ENCODE measurements at regions not wholly inside any gene's neighbourhood (a gene's known extent, or its start where the extent isn't known, plus 50 kb on each side); places are given as distances from the start of the nearest gene placed in this dataset.
"Not testable (repeated sequence)": the region's sequence is repeated elsewhere in the genome, so short reads cannot be mapped to it uniquely, and the experiment has no call there.

GRCh38 chrX:120726294-120726693 lies 96.4 kb upstream of the C1GALT1C1 start:
- no peak for DNase-seq
- H3K4me3 ChIP-seq = no peak overlapping the region
- no peaks in the 10 kb centered on the region for H3K4me1 ChIP-seq (ENCODE audit: insufficient read depth)
- intact Hi-C loops (cut with DNase I) = no loop called here
- H3K9me3 ChIP-seq = no peaks in the 10 kb centered on the region
- no peaks in the 10 kb centered on the region for H3K27me3 ChIP-seq
- TF ChIP-seq POLR2A (IDR thresholded peaks at IDR 0.05) = no peak
- no peak for TF ChIP-seq EP300 (IDR thresholded peaks at IDR 0.05)
- no peak for TF ChIP-seq CTCF (IDR thresholded peaks at IDR 0.05)
- 31 to 40% (median 36%) methylated on average over 2 of the region's 2 CpGs for WGBS, 3 donors
- H3K27ac ChIP-seq = no peak overlapping the region
- H3K36me3 ChIP-seq = no peaks in the 10 kb centered on the region

GRCh38 chrX:120725874-120726273 lies 96.0 kb upstream of the C1GALT1C1 start:
- Histone ChIP-seq H3K27me3 (no peaks in the 10 kb centered on the region), H3K9me3 (no peaks in the 10 kb centered on the region), H3K36me3 (no peaks in the 10 kb centered on the region), H3K4me1 (ENCODE audit: insufficient read depth) (no peaks in the 10 kb centered on the region), H3K27ac (no peak overlapping the region), H3K4me3 (no peak overlapping the region)
- TF ChIP-seq CTCF (IDR thresholded peaks at IDR 0.05) (no peak), EP300 (IDR thresholded peaks at IDR 0.05) (no peak), POLR2A (IDR thresholded peaks at IDR 0.05) (no peak)
- intact Hi-C loops (cut with DNase I) = no loop called here
- 61 to 76% (median 65%) methylated on average over 1 of the region's 1 CpG for WGBS, 3 donors
- DNase-seq = no peak

- intact Hi-C loops (cut with DNase I) = no loop called here
- no peak overlapping the region for H3K4me3 ChIP-seq
- DNase-seq = no peak
- no peaks in the 10 kb centered on the region for H3K9me3 ChIP-seq
- TF ChIP-seq CTCF (IDR thresholded peaks at IDR 0.05) (no peak), POLR2A (IDR thresholded peaks at IDR 0.05) (no peak), EP300 (IDR thresholded peaks at IDR 0.05) (no peak)
- WGBS, 3 donors = 57 to 69% (median 65%) methylated on average over 2 of the region's 2 CpGs
- no peaks in the 10 kb centered on the region for H3K36me3 ChIP-seq
- no peak overlapping the region for H3K27ac ChIP-seq
- H3K27me3 ChIP-seq = no peaks in the 10 kb centered on the region
- H3K4me1 ChIP-seq (ENCODE audit: insufficient read depth) = no peaks in the 10 kb centered on the region
Measured at GRCh38 chrX:120719622-120720021, 89.8 kb upstream of the C1GALT1C1 start.

- no peaks in the 10 kb centered on the region for H3K27me3 ChIP-seq
- intact Hi-C loops (cut with DNase I) = no loop called here
- no peak overlapping the region for H3K27ac ChIP-seq
- TF ChIP-seq CTCF (IDR thresholded peaks at IDR 0.05) (no peak), POLR2A (IDR thresholded peaks at IDR 0.05) (no peak), EP300 (IDR thresholded peaks at IDR 0.05) (no peak)
- no peaks in the 10 kb centered on the region for H3K4me1 ChIP-seq (ENCODE audit: insufficient read depth)
- H3K36me3 ChIP-seq = no peaks in the 10 kb centered on the region
- H3K9me3 ChIP-seq = no peaks in the 10 kb centered on the region
- no peak for DNase-seq
- no peak overlapping the region for H3K4me3 ChIP-seq
- WGBS, 3 donors = 91 to 94% (median 93%) methylated on average over 2 of the region's 2 CpGs
Measured at GRCh38 chrX:120718969-120719368, 89.1 kb upstream of the C1GALT1C1 start.

GRCh38 chrX:120702337-120702736 lies 72.5 kb upstream of the C1GALT1C1 start:
- H3K27ac ChIP-seq; H3K9me3 ChIP-seq; H3K36me3 ChIP-seq; H3K27me3 ChIP-seq; H3K4me3 ChIP-seq; H3K4me1 ChIP-seq (ENCODE audit: insufficient read depth); DNase-seq; intact Hi-C loops (cut with DNase I): not testable (repeated sequence)
- WGBS, 3 donors = 87 to 91% (median 90%) methylated on average over 2 of the region's 2 CpGs
